ENCODE measurements at regions not wholly inside any gene's neighbourhood (a gene's known extent, or its start where the extent isn't known, plus 50 kb on each side); places are given as distances from the start of the nearest gene placed in this dataset.

- peaks cover 6% of the 10 kb centered on the region for H3K4me1 Mint-ChIP-seq
- H3K4me2 ChIP-seq (replicated peaks; ENCODE audit: low read depth, low read length, poor library complexity, severe bottlenecking) = no peak overlapping the region
- TF ChIP-seq EZH2 (IDR thresholded peaks at IDR 0.05; ENCODE audit: borderline replicate concordance, insufficient read depth, low read depth, low read length, poor library complexity, severe bottlenecking) = no peak
- no peak for TF ChIP-seq CTCF (IDR thresholded peaks at IDR 0.05)
- no peaks in the 10 kb centered on the region for H3K36me3 ChIP-seq (replicated peaks in 1 of 2; ENCODE audit: control extremely low read depth in 1 of 2, control insufficient read depth in 1 of 2, extremely low read depth in 1 of 2, insufficient read depth in 2 of 2, low read length in 1 of 2)
- no peaks in the 10 kb centered on the region for H3K79me2 ChIP-seq (ENCODE audit: control insufficient read depth, insufficient read depth, low read length)
- peaks cover 2% of the 10 kb centered on the region for H3K9me3 Mint-ChIP-seq (ENCODE audit: insufficient read depth)
- no peak overlapping the region for H2AFZ ChIP-seq (ENCODE audit: insufficient read depth, low read depth, low read length, poor library complexity, severe bottlenecking)
- WGBS (ENCODE audit: insufficient coverage) = no CpG with 5 or more reads among the region's 5 CpGs
- intact Hi-C loops (cut with micrococcal nuclease) = loop anchor here (10.0 kb wide), 1 partner anchor 393 kb away; no protein-coding TSS in a partner anchor
- ChIA-PET POLR2A (interaction anchor here (0.6 kb wide), 1 partner anchor 38 kb away, joined by 3 read pairs; no protein-coding TSS in a partner anchor), CTCF (interaction anchor here (0.9 to 1.0 kb wide), 3 partner anchors 12 to 496 kb away, joined by 3 read pairs; no protein-coding TSS in a partner anchor)
- no peaks in the 10 kb centered on the region for H3K27me3 Mint-ChIP-seq
- H3K4me1 ChIP-seq (ENCODE audit: control insufficient read depth in 2 of 2, insufficient read depth in 2 of 2, low read length in 2 of 2) = peaks cover 0 to 2% of the 10 kb centered on the region in 2 donors
- DNase-seq (no peak), ATAC-seq (ENCODE audit: low read depth) (no peak)
- no peak overlapping the region for H3K4me3 ChIP-seq (ENCODE audit: control extremely low read depth in 1 of 5, extremely low read depth in 1 of 5, insufficient read depth in 1 of 5, low read depth in 2 of 5, low read length in 4 of 5)
- no peaks in the 10 kb centered on the region for H3K9me3 ChIP-seq (ENCODE audit: control extremely low read depth in 1 of 3, control insufficient read depth in 2 of 3, insufficient read depth in 1 of 3, low read length in 2 of 3)
- no peak overlapping the region for H3K9ac ChIP-seq (ENCODE audit: low read length)
- H3K27ac ChIP-seq (ENCODE audit: low read length in 2 of 2) = no peak overlapping the region
- H3K27me3 ChIP-seq (replicated peaks in 1 of 4; ENCODE audit: control extremely low read depth in 1 of 4, control insufficient read depth in 3 of 4, insufficient read depth in 4 of 4, low read length in 3 of 4) = no peaks in the 10 kb centered on the region
- H3K4me3 Mint-ChIP-seq = no peak overlapping the region
- no peak overlapping the region for H3K27ac Mint-ChIP-seq
- no peaks in the 10 kb centered on the region for H4K20me1 ChIP-seq (ENCODE audit: control insufficient read depth, insufficient read depth, low read length, poor library complexity, severe bottlenecking)
These were observed 145.3 kb upstream of the SPRED2 start for GRCh38 chr2:65577654-65578053.

DNA sequence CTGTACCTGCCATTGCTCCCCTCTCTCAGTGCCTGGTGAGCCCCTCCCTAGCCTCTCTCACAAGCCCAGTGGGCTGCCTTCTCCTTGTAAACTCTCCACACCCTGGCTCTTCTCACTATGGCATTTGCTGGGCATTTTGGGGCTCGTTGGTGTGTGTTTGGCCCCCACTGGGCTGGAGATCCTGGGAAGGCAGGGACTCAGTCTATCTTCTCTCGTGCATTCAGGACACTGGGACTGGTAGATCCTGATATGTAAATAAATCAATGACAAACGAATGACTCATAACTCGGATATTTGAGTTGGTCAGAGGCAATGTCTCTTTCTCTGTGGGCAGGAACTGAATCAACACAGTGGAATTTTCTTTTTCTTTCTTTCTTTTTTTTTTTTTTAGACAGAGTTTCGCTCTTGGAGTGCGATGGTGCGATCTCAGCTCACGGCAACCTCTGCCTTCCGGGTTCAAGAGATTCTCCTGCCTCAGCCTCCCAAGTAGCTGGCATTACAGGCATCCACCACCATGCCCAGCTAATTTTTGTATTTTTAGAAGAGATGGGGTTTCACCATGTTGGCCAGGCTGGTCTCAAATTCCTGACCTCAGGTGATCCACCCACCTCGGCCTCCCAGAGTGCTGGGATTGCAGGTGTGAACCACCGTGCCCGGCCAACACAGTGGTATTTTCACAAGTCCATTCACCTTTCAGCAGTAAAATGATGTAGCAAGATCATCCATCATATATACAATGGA is 144.6 kb upstream of the SPRED2 start:
- H4K20me1 ChIP-seq (ENCODE audit: control insufficient read depth, insufficient read depth, low read length, poor library complexity, severe bottlenecking) = no peaks in the 10 kb centered on the region
- POLR2A ChIA-PET = no interaction called here
- no peak overlapping the region for H3K27ac ChIP-seq (ENCODE audit: low read length in 2 of 2)
- Mint-ChIP-seq H3K4me1 (peaks cover 6% of the 10 kb centered on the region), H3K4me3 (no peak overlapping the region), H3K27ac (no peak overlapping the region), H3K27me3 (no peaks in the 10 kb centered on the region), H3K9me3 (ENCODE audit: insufficient read depth) (peaks cover 2% of the 10 kb centered on the region)
- no peaks in the 10 kb centered on the region for H3K27me3 ChIP-seq (replicated peaks in 1 of 4; ENCODE audit: control extremely low read depth in 1 of 4, control insufficient read depth in 3 of 4, insufficient read depth in 4 of 4, low read length in 3 of 4)
- DNase-seq = no peak
- CTCF ChIA-PET = interaction anchor here (0.9 to 1.6 kb wide), 4 partner anchors 12 to 495 kb away, joined by 3 to 5 read pairs (median 3); no protein-coding TSS in a partner anchor
- no peaks in the 10 kb centered on the region for H3K79me2 ChIP-seq (ENCODE audit: control insufficient read depth, insufficient read depth, low read length)
- no peaks in the 10 kb centered on the region for H3K9me3 ChIP-seq (ENCODE audit: control extremely low read depth in 1 of 3, control insufficient read depth in 2 of 3, insufficient read depth in 1 of 3, low read length in 2 of 3)
- H3K9ac ChIP-seq (ENCODE audit: low read length) = no peak overlapping the region
- H3K4me3 ChIP-seq (ENCODE audit: control extremely low read depth in 1 of 5, extremely low read depth in 1 of 5, insufficient read depth in 1 of 5, low read depth in 2 of 5, low read length in 4 of 5) = no peak overlapping the region
- 66% methylated on average over 6 of the region's 12 CpGs for WGBS (ENCODE audit: insufficient coverage)
- TF ChIP-seq CTCF (IDR thresholded peaks at IDR 0.05) = no peak
- no peak for TF ChIP-seq EZH2 (IDR thresholded peaks at IDR 0.05; ENCODE audit: borderline replicate concordance, insufficient read depth, low read depth, low read length, poor library complexity, severe bottlenecking)
- intact Hi-C loops (cut with micrococcal nuclease) = loop anchor here (10.0 kb wide), 1 partner anchor 392 kb away; no protein-coding TSS in a partner anchor
- no peak overlapping the region for H2AFZ ChIP-seq (ENCODE audit: insufficient read depth, low read depth, low read length, poor library complexity, severe bottlenecking)
- ATAC-seq (ENCODE audit: low read depth) = no peak
- H3K36me3 ChIP-seq (replicated peaks in 1 of 2; ENCODE audit: control extremely low read depth in 1 of 2, control insufficient read depth in 1 of 2, extremely low read depth in 1 of 2, insufficient read depth in 2 of 2, low read length in 1 of 2) = no peaks in the 10 kb centered on the region
- H3K4me1 ChIP-seq (ENCODE audit: control insufficient read depth in 2 of 2, insufficient read depth in 2 of 2, low read length in 2 of 2) = peaks cover 0 to 2% of the 10 kb centered on the region in 2 donors
- no peak overlapping the region for H3K4me2 ChIP-seq (replicated peaks; ENCODE audit: low read depth, low read length, poor library complexity, severe bottlenecking)

All from B cell (primary cell).